ENCODE measurements at regions not wholly inside any gene's neighbourhood (a gene's known extent, or its start where the extent isn't known, plus 50 kb on each side); places are given as distances from the start of the nearest gene placed in this dataset.
"Not testable (repeated sequence)": the region's sequence is repeated elsewhere in the genome, so short reads cannot be mapped to it uniquely, and the experiment has no call there.

DNA sequence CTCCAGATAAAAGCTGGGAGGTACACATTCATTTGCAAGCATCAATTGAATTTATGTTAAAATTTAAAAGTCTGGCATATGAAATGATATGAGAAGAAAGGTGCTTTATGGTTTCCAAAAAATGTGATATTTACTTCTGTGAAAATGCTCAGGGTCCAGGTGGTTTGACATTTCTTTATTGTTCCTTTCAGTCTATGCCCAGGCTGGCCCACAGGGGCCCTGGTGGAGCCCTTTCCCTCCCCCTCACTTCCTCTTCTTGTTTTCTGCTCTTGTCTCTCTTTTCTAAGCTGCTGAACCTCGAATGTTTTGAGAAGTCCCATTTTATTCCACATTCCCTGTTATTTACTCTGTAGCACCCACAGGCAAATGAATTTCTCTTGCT, 127.8 kb downstream of the HS3ST3B1 start:
- DNase-seq (ENCODE audit: low read depth): no peak
- H3K4me3 ChIP-seq (ENCODE audit: low read depth, low read length): peak overlapping the region; percentile 27; the same call in 1 of the 2 replicates
- TF ChIP-seq, protein P1, sequence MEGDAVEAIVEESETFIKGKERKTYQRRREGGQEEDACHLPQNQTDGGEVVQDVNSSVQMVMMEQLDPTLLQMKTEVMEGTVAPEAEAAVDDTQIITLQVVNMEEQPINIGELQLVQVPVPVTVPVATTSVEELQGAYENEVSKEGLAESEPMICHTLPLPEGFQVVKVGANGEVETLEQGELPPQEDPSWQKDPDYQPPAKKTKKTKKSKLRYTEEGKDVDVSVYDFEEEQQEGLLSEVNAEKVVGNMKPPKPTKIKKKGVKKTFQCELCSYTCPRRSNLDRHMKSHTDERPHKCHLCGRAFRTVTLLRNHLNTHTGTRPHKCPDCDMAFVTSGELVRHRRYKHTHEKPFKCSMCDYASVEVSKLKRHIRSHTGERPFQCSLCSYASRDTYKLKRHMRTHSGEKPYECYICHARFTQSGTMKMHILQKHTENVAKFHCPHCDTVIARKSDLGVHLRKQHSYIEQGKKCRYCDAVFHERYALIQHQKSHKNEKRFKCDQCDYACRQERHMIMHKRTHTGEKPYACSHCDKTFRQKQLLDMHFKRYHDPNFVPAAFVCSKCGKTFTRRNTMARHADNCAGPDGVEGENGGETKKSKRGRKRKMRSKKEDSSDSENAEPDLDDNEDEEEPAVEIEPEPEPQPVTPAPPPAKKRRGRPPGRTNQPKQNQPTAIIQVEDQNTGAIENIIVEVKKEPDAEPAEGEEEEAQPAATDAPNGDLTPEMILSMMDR (IDR thresholded peaks at IDR 0.05; ENCODE audit: low read depth, low read length, missing control alignments): peak; percentile 24

- DNase-seq (ENCODE audit: low read depth): no peak
- TF ChIP-seq, protein P1 (IDR thresholded peaks at IDR 0.05; ENCODE audit: low read depth, low read length, missing control alignments): no peak
Observed at GRCh38 chr17:14427900-14428647, 127.2 kb downstream of the HS3ST3B1 start.

DNA sequence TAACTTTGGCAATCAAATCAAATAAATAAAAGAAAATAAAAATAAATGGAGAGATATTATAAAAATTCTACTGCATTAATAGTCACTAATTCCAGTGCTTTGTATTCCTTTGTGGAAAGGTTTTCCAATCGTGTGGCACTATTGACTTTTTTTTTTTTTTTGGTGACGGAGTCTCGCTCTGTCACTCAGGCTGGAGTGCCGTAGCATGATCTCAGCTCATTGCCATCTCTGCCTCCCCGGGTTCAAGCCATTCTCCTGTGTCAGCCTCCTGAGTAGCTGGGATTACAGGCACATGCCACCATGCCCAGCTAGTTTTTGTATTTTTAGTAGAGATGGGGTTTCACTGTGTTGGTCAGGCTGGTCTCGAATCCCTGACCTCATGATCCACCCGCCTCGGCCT, 122.3 kb downstream of the HS3ST3B1 start:
- H3K4me3 ChIP-seq (ENCODE audit: low read depth, low read length): not testable (repeated sequence)

More at GRCh38 chr17:14427900-14428647, 127.2 kb downstream of the HS3ST3B1 start:
- H3K4me3 ChIP-seq (ENCODE audit: low read depth, low read length): peak overlapping the region; percentile 27

GRCh38 chr17:14417336-14417735, 116.5 kb downstream of the HS3ST3B1 start:
- no peak for DNase-seq (ENCODE audit: low read depth)
- no peak overlapping the region for H3K4me3 ChIP-seq (ENCODE audit: low read depth, low read length)
- TF ChIP-seq, protein P1 (IDR thresholded peaks at IDR 0.05; ENCODE audit: low read depth, low read length, missing control alignments): no peak

More for the DNA sequence above, 122.3 kb downstream of the HS3ST3B1 start:
- not testable (repeated sequence) for DNase-seq (ENCODE audit: low read depth)

DNA sequence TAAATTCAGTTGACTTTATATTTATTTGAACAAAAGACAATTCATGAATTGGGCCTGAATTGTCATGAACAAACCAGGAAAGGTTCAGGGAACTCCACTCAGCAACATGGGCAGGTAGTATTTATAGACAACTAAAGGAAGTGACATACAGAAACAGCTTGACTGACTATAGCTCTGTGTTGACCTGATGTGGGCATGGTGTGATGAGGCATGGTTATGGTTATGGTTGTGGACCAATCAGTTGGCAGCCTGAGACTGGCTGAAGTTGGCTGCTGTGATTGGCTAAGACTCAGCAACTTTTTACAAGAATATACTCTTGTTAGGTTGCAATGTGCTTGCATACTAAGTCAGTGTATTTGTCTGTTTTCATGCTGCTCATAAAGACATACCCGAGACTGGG, 108.4 kb downstream of the HS3ST3B1 start:
- TF ChIP-seq, protein P1 (IDR thresholded peaks at IDR 0.05; ENCODE audit: low read depth, low read length, missing control alignments): no peak
- DNase-seq (ENCODE audit: low read depth): no peak
- H3K4me3 ChIP-seq (ENCODE audit: low read depth, low read length): no peak overlapping the region

GRCh38 chr17:14407541-14407940, 106.7 kb downstream of the HS3ST3B1 start:
- TF ChIP-seq, protein P1 (IDR thresholded peaks at IDR 0.05; ENCODE audit: low read depth, low read length, missing control alignments): no peak
- no peak overlapping the region for H3K4me3 ChIP-seq (ENCODE audit: low read depth, low read length)
- no peak for DNase-seq (ENCODE audit: low read depth)

- TF ChIP-seq, protein P1 (IDR thresholded peaks at IDR 0.05; ENCODE audit: low read depth, low read length, missing control alignments): no peak
Observed at GRCh38 chr17:14405189-14405588, 104.3 kb downstream of the HS3ST3B1 start.

More at GRCh38 chr17:14405189-14405588, 104.3 kb downstream of the HS3ST3B1 start:
- no peak overlapping the region for H3K4me3 ChIP-seq (ENCODE audit: low read depth, low read length)
- no peak for DNase-seq (ENCODE audit: low read depth)

Measured in GM12864 (cell line).